K562 (cell line): ENCODE measurements at regions not wholly inside any gene's neighbourhood (a gene's known extent, or its start where the extent isn't known, plus 50 kb on each side); places are given as distances from the start of the nearest gene placed in this dataset.

ENCODE experiments used
- CUX1 ChIP-seq: fragments of 200-800 bp; sonication (Bioruptor generic); IDR thresholded peaks from 2 replicates; pipeline ENCODE4 v1.6.1; 2016; ENCODE audit warnings: missing genetic modification characterization, missing compliant biosample characterization
- TAF1 ChIP-seq: IDR thresholded peaks from 2 replicates; pipeline ENCODE4 v1.6.1; 2011; ENCODE audit warnings: mild to moderate bottlenecking, low read length, moderate library complexity; ENCODE audit not compliant: insufficient read depth, control insufficient read depth, severe bottlenecking; ENCODE audit errors: extremely low read depth
- ZBTB40 ChIP-seq, 2 experiments: fragments of 450-650 bp in 1 of 2; sonication (generic) in 1 of 2; formaldehyde crosslinking in 1 of 2; IDR thresholded peaks; 2 replicates each; pipeline versions ENCODE4 v1.7.1 to v1.9.0; 2016 to 2022; ENCODE audit warnings: inconsistent platforms in 1 of 2, mild to moderate bottlenecking in 1 of 2, missing genetic modification reagents in 1 of 2

GRCh38 chr1:55617288-55617982, 402.3 kb upstream of the USP24 start (continued):
- no peak for TF ChIP-seq CUX1 (CRISPR knock-in tag)
- no peak for TF ChIP-seq ZBTB40 (IDR thresholded peaks at IDR 0.05)
- TF ChIP-seq ZBTB40 (CRISPR knock-in tag; IDR thresholded peaks at IDR 0.05), result no peak
- no peak for TF ChIP-seq TAF1
